HepG2 (cell line): ENCODE measurements at regions not wholly inside any gene's neighbourhood (a gene's known extent, or its start where the extent isn't known, plus 50 kb on each side); places are given as distances from the start of the nearest gene placed in this dataset.

Source experiments
- ATAC-seq: fragments of 200-7000 bp; cut with Tn5 transposase; 3 replicates; pipeline ENCODE4 v1.9.1; 2020; ENCODE audit warnings: mild to moderate bottlenecking, moderate library complexity
- BruUV-seq: library from RNA; stranded (reverse); fragments of 400-500 nt; replicated peaks from 2 replicates; lab custom pipeline; 2021; lab: Mats Ljungman, UMichigan
- CTCF ChIA-PET: fragments of 300-600 bp; formaldehyde crosslinking; extraction: SDS; loops from one replicate; lab custom pipeline; 2021; ENCODE audit warnings: low total read pairs, inconsistent platforms, low intra/inter-chr PET ratio; lab: Yijun Ruan, JAX
- POLR2A ChIA-PET: fragments of 350-600 bp; sonication (Branson Sonifier 250); formaldehyde crosslinking; loops from one replicate; lab custom pipeline; 2020; ENCODE audit warnings: antibody characterized with exemption, inconsistent platforms; lab: Yijun Ruan, JAX
- DNase-seq: peaks from one replicate; pipeline ENCODE4 v3.0.0-alpha.2; 2015; ENCODE audit warnings: low spot score
- FAIRE-seq: peaks from 3 replicates; lab custom pipeline; 2011; peaks lifted over from hg19 to GRCh38; lab: Jason Lieb, UNC
- H2AFZ ChIP-seq: one replicate; pipeline ENCODE4 v1.6.1; 2011; ENCODE audit warnings: low read length, inconsistent platforms
- H3K27ac ChIP-seq: fragments of 300-600 bp; 3 replicates; pipeline ENCODE4 v1.8.0; 2011; ENCODE audit warnings: mixed run types, mild to moderate bottlenecking, mixed read lengths, low read length, inconsistent platforms; ENCODE audit not compliant: insufficient read depth; ENCODE audit errors: extremely low read length
- H3K27me3 ChIP-seq, 2 experiments: fragments of 200-600 bp in 1 of 2; 2 replicates in 1 of 2; 3 replicates in 1 of 2; pipeline versions ENCODE4 v1.6.0 to v1.8.0; 2011; ENCODE audit warnings: low read length in 2 of 2, mild to moderate bottlenecking in 2 of 2, moderate library complexity in 2 of 2, inconsistent platforms in 1 of 2; ENCODE audit not compliant: insufficient read depth in 2 of 2, control insufficient read depth in 1 of 2
- H3K36me3 ChIP-seq, 2 experiments: fragments of 200-600 bp in 1 of 2; replicated peaks in 1 of 2; 2 replicates in 1 of 2; 3 replicates in 1 of 2; pipeline versions ENCODE4 v1.5.1 to v1.8.0; 2011; ENCODE audit warnings: low read length in 2 of 2, inconsistent platforms in 1 of 2; ENCODE audit not compliant: insufficient read depth in 2 of 2, control insufficient read depth in 1 of 2
- H3K4me1 ChIP-seq: 2 replicates; pipeline ENCODE4 v1.5.1; 2012; ENCODE audit warnings: low read length, inconsistent platforms; ENCODE audit not compliant: insufficient read depth
- H3K4me2 ChIP-seq: 2 replicates; pipeline ENCODE4 v1.6.0; 2011; ENCODE audit warnings: low read depth, low read length, inconsistent platforms
- H3K4me3 ChIP-seq, 3 experiments: fragments of 200-600 bp in 1 of 3; sonication (generic), shearing (Covaris generic) in 1 of 3; replicated peaks in 1 of 3; 2 replicates each; pipeline ENCODE4 v1.5.1; 2011 to 2016; ENCODE audit warnings: low read length in 3 of 3, inconsistent platforms in 2 of 3, low read depth in 2 of 3, mild to moderate bottlenecking in 2 of 3, control low read depth in 1 of 3, mixed read lengths in 1 of 3; ENCODE audit not compliant: insufficient read depth in 1 of 3
- H3K79me2 ChIP-seq: one replicate; pipeline ENCODE4 v1.6.1; 2011; ENCODE audit warnings: low read length, inconsistent platforms; ENCODE audit not compliant: insufficient read depth
- H3K9ac ChIP-seq: 2 replicates; pipeline ENCODE4 v1.6.0; 2011; ENCODE audit warnings: mild to moderate bottlenecking, low read depth, low read length, inconsistent platforms; ENCODE audit not compliant: insufficient read depth
- H3K9me3 ChIP-seq: 2 replicates; pipeline ENCODE4 v1.5.1; 2012; ENCODE audit warnings: mild to moderate bottlenecking, low read length
- H4K20me1 ChIP-seq: 2 replicates; pipeline ENCODE4 v1.6.0; 2011; ENCODE audit warnings: inconsistent platforms, mild to moderate bottlenecking, low read length, moderate library complexity; ENCODE audit not compliant: insufficient read depth
- NPAS2 ChIP-seq: sonication (generic); formaldehyde crosslinking; IDR thresholded peaks from 2 replicates; pipeline ENCODE4 v1.8.0; 2022; ENCODE audit warnings: mild to moderate bottlenecking, missing genetic modification reagents, borderline replicate concordance
- ZMAT5 ChIP-seq: sonication (generic); formaldehyde crosslinking; IDR thresholded peaks from 2 replicates; pipeline ENCODE4 v1.5.0; 2020; ENCODE audit warnings: mild to moderate bottlenecking, low read depth, missing genetic modification reagents, borderline replicate concordance
- ZNF18 ChIP-seq: sonication (generic); formaldehyde crosslinking; IDR thresholded peaks from 2 replicates; pipeline ENCODE4 v1.8.0; 2022; ENCODE audit warnings: mild to moderate bottlenecking, missing genetic modification reagents; ENCODE audit not compliant: insufficient replicate concordance
- ZNF556 ChIP-seq: sonication (generic); formaldehyde crosslinking; IDR thresholded peaks from 2 replicates; pipeline ENCODE4 v1.4.0; 2020; ENCODE audit warnings: mild to moderate bottlenecking, missing genetic modification reagents, borderline replicate concordance
- ZNF557 ChIP-seq: sonication (generic); formaldehyde crosslinking; IDR thresholded peaks from 2 replicates; pipeline ENCODE4 v1.4.0; 2020; ENCODE audit warnings: missing genetic modification reagents
- ZNF605 ChIP-seq: sonication (generic); formaldehyde crosslinking; IDR thresholded peaks from 2 replicates; pipeline ENCODE4 v1.8.0; 2022; ENCODE audit warnings: mild to moderate bottlenecking, missing genetic modification reagents
- ZSCAN25 ChIP-seq: sonication (generic); formaldehyde crosslinking; IDR thresholded peaks from 2 replicates; pipeline ENCODE4 v1.8.0; 2022; ENCODE audit warnings: mild to moderate bottlenecking, missing genetic modification reagents
- ZXDC ChIP-seq: sonication (generic); formaldehyde crosslinking; IDR thresholded peaks from 2 replicates; pipeline ENCODE4 v1.5.0; 2020; ENCODE audit warnings: mild to moderate bottlenecking, missing genetic modification reagents
- WGBS: methylation state at CpG from one replicate; pipeline ENCODE4 v1.1.6; 2017; ENCODE audit warnings: low lambda C conversion rate; 5-methylcytosine and 5-hydroxymethylcytosine counted together
- in situ Hi-C: cut with HindIII; loops from 2 replicates; pipeline ENCODE4 v1.10.0; 2017; ENCODE audit warnings: low pct_unique_long_range_greater_than_20kb; ENCODE audit not compliant: extremely low pct_ligation_motif_present
- intact Hi-C: fragments of 100-400 bp; cut with micrococcal nuclease; formaldehyde crosslinking; loops from one replicate; pipeline ENCODE4 v1.10.0; 2022; ENCODE audit not compliant: unreplicated experiment

- in situ Hi-C loops = no loop called here
- no peak for FAIRE-seq
- H4K20me1 ChIP-seq = no peaks in the 10 kb centered on the region
- 20% methylated on average over 4 of the region's 4 CpGs for WGBS
- H3K79me2 ChIP-seq = no peaks in the 10 kb centered on the region
- H3K9ac ChIP-seq = no peak overlapping the region
- H3K4me1 ChIP-seq = no peaks in the 10 kb centered on the region
- POLR2A ChIA-PET = no interaction called here
- H3K4me3 ChIP-seq = no peak overlapping the region
- H3K36me3 ChIP-seq = no peaks in the 10 kb centered on the region
- CTCF ChIA-PET = no interaction called here
- no peak overlapping the region for H3K27ac ChIP-seq
- peak overlapping the region; percentile 23; the same call in 1 of the 2 replicates for H3K4me2 ChIP-seq
- H2AFZ ChIP-seq = no peak overlapping the region
- intact Hi-C loops = no loop called here
- BruUV-seq = no TSS peak
- no peaks in the 10 kb centered on the region; a peak in 1 of 5 replicates for H3K27me3 ChIP-seq
- no peak for ATAC-seq
- no peak for DNase-seq
- TF ChIP-seq ZNF18 (no peak), ZNF605 (no peak), ZSCAN25 (CRISPR knock-in tag) (no peak), ZXDC (CRISPR knock-in tag) (no peak), ZMAT5 (no peak), NPAS2 (no peak), ZNF557 (CRISPR knock-in tag) (no peak), ZNF556 (no peak)
- no peaks in the 10 kb centered on the region for H3K9me3 ChIP-seq
These were observed 442.8 kb upstream of the NECTIN3 start for GRCh38 chr3:110628650-110629301.
